ENCODE measurements at regions not wholly inside any gene's neighbourhood (a gene's known extent, or its start where the extent isn't known, plus 50 kb on each side); places are given as distances from the start of the nearest gene placed in this dataset.

DNA sequence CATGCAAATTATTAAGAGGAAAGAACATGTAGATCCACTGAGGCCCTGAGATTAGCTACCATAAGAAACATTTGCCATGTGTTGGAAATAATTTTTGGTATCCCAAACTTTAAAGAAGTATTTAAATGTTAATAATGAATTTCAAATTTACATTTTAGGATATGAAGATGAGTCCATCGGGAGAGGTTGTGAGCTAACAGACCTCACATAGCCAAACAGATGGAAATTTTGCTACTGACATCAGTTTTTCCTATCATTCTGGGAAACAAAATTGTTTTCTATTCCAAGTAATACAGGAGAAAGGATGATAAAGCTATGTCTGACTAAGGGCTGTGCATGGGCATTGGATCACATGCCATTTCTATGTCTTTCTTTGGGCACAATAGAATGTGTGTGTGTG is 809.6 kb downstream of the TENT5A start:
- TF ChIP-seq CTCF (IDR thresholded peaks at IDR 0.05) (no peak), POLR2A (IDR thresholded peaks at IDR 0.05) (no peak), POLR2AphosphoS5 (IDR thresholded peaks at IDR 0.05; ENCODE audit: insufficient read depth in 1 of 2, low read depth in 1 of 2) (no peak)
